ENCODE measurements at regions not wholly inside any gene's neighbourhood (a gene's known extent, or its start where the extent isn't known, plus 50 kb on each side); places are given as distances from the start of the nearest gene placed in this dataset.

DNA sequence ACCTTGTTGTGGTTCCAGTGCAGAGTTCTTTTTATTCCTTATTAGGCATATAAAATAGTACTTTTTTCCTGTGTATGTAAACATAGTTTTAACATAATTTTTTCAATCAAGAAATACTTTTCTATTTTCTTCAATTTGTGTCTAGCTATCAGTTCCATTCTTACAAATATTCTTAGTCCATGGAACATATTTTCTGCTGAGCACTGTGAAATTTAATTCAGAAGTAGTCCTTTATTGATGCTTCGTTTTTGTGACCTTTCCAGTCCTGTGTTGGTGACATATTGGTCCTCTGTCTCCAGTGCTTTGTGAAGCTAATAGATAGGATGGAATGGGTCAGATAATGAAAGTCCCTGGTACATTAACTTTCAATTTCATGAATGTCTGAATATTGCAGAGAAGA lies 325.1 kb downstream of the SAMD5 start:
- H3K4me1 ChIP-seq, result no peaks in the 10 kb centered on the region
- H3K4me3 ChIP-seq, result no peak overlapping the region
- DNase-seq (ENCODE audit: low spot score in 2 of 2), result no peak
- H3K27ac ChIP-seq, result no peak overlapping the region
- H3K9me3 ChIP-seq, result no peaks in the 10 kb centered on the region
- intact Hi-C loops (cut with DNase I; ENCODE audit: low total_unique reads), result loop anchor here (2.0 kb wide), 1 partner anchor 35 kb away; no protein-coding TSS in a partner anchor
- TF ChIP-seq POLR2AphosphoS5 (IDR thresholded peaks at IDR 0.05) (no peak), CTCF (IDR thresholded peaks at IDR 0.05) (no peak), POLR2A (IDR thresholded peaks at IDR 0.05) (no peak)
- no peaks in the 10 kb centered on the region for H3K36me3 ChIP-seq
- no peaks in the 10 kb centered on the region for H3K27me3 ChIP-seq

DNA sequence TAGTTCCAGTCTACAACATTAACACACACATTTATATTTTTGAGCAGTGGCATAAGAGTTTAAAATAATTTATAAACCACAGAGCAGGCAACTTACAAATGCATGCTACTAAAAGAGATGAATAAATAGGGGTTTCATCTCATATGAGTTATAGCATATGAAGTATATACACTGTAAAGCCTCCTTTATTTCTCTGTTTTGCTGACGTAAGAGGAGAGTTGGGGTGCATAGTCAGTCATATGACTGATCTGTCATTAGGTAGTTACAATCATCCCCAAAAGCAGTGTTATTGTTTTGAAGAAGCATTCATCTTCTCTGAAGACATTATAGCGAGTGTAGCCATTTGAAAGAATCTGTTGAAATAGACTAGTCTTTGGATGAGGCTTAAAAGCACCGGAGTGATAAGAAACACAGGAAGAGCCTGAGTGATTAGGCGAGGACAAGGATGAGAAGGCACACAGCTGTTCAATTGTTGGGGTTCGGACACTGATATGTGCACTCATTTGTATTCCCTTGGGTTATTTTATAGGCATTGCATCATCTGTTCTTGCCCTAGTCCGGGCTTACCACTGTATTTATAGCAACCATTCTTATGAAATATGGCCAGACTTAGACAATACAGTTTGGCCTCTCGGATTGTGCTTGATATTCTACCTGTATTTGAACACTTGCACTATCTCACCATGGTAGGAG lies 325.7 kb downstream of the SAMD5 start:
- no peak for DNase-seq (ENCODE audit: low spot score in 2 of 2)
- intact Hi-C loops (cut with DNase I; ENCODE audit: low total_unique reads), result no loop called here

DNA sequence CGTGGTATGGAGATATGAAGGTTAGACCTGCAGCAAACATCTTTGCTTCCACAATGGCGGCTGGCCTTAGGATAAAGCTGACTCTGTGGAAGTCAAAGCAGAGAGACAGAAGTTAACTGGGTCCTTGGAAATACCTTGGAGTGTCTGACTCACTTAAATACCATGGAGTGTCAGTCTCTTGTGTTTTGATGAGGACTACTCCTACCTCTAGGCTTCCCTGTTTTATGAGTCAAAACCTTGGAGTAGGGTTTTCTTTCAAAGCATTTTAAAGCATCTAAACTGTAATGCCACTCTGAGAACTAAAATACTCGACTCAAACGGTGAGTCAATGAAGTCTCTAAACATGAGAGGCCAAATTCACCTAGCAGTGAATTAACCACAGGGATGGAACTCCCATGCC lies 329.1 kb downstream of the SAMD5 start:
- Histone ChIP-seq H3K27ac (no peak overlapping the region), H3K4me1 (no peaks in the 10 kb centered on the region), H3K9me3 (no peaks in the 10 kb centered on the region), H3K4me3 (no peak overlapping the region), H3K36me3 (no peaks in the 10 kb centered on the region), H3K27me3 (no peaks in the 10 kb centered on the region)
- DNase-seq (ENCODE audit: low spot score in 2 of 2), result no peak
- intact Hi-C loops (cut with DNase I; ENCODE audit: low total_unique reads), result no loop called here
- no peak for TF ChIP-seq CTCF (IDR thresholded peaks at IDR 0.05)
- TF ChIP-seq POLR2AphosphoS5 (IDR thresholded peaks at IDR 0.05), result no peak
- no peak for TF ChIP-seq POLR2A (IDR thresholded peaks at IDR 0.05)

More for the DNA sequence above, 325.7 kb downstream of the SAMD5 start:
- no peak overlapping the region for H3K4me3 ChIP-seq
- H3K27ac ChIP-seq, result no peak overlapping the region
- H3K27me3 ChIP-seq, result no peaks in the 10 kb centered on the region
- H3K4me1 ChIP-seq, result no peaks in the 10 kb centered on the region
- H3K9me3 ChIP-seq, result no peaks in the 10 kb centered on the region
- no peaks in the 10 kb centered on the region for H3K36me3 ChIP-seq
- no peak for TF ChIP-seq POLR2AphosphoS5 (IDR thresholded peaks at IDR 0.05)
- TF ChIP-seq POLR2A (IDR thresholded peaks at IDR 0.05), result no peak
- no peak for TF ChIP-seq CTCF (IDR thresholded peaks at IDR 0.05)

DNA sequence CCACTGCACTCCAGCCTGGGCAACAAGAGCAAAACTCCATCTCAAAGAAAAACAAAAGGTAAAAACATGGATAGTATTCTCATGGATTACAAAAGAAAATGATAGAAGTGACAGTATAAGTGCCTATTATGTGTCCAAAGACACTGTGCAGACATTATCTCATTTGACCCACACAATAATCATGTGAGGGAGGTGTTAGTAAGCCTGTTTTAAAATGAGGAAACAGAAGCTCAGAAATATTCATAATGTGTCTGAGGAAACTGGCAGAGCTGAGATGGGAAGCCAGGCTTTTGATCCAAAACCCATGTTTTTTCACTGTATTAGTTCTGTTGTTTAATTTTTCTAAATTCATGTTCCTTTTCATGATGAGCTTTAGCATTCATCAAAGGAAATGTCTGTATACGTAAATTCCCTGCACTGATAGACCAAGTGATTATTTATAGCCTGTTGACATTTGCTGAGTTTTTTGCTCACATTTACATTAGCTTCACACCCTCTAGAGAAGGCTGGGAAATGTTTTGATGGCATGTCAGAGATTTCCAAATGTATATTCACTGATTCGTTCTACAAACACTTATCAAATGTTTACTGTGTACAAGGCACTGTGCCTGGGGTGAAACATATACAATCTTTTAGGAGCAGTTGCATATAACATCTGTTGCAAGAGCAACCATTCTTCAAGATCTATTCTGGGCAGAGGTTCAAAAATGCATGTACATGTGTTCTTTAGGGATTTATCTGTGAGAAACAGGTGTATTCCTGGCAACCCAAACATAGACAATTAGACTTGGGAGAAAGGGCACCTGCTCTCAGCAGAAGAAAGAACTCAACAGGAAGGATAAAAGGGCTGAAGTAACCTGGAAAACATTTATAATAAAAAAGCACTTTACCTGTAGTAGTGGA lies 331.5 kb downstream of the SAMD5 start:
- TF ChIP-seq POLR2AphosphoS5 (IDR thresholded peaks at IDR 0.05) (no peak), CTCF (IDR thresholded peaks at IDR 0.05) (no peak), POLR2A (IDR thresholded peaks at IDR 0.05) (no peak)
- intact Hi-C loops (cut with DNase I; ENCODE audit: low total_unique reads), result no loop called here
- H3K27me3 ChIP-seq, result no peaks in the 10 kb centered on the region

More for the DNA sequence above, 331.5 kb downstream of the SAMD5 start:
- Histone ChIP-seq H3K4me3 (no peak overlapping the region), H3K27ac (no peak overlapping the region), H3K9me3 (no peaks in the 10 kb centered on the region), H3K36me3 (no peaks in the 10 kb centered on the region), H3K4me1 (no peaks in the 10 kb centered on the region)
- DNase-seq (ENCODE audit: low spot score in 2 of 2), result no peak

Measured in breast epithelium (tissue), 4 donors.